CD4-positive, alpha-beta T cell (primary cell): ENCODE measurements at regions not wholly inside any gene's neighbourhood (a gene's known extent, or its start where the extent isn't known, plus 50 kb on each side); places are given as distances from the start of the nearest gene placed in this dataset.

ENCODE experiments used
- ATAC-seq: fragments of 200-7000 bp; cut with Tn5 transposase; one replicate; pipeline ENCODE4 v1.10.0; 2022; ENCODE audit warnings: mild to moderate bottlenecking; ENCODE audit not compliant: poor library complexity
- CTCF ChIA-PET: fragments of 350-600 bp; sonication (Branson Sonifier 250); formaldehyde crosslinking; loops from one replicate; lab custom pipeline; 2021; ENCODE audit warnings: antibody characterized with exemption, inconsistent platforms; lab: Charles Lee
- POLR2A ChIA-PET: fragments of 350-600 bp; sonication (Branson Sonifier 250); formaldehyde crosslinking; loops from one replicate; lab custom pipeline; 2021; ENCODE audit warnings: antibody characterized with exemption, inconsistent platforms; lab: Charles Lee
- DNase-seq, 14 experiments: peaks; one replicate each; pipeline ENCODE4 v3.0.0-alpha.2; 2013 to 2020; ENCODE audit warnings: mixed read lengths in 2 of 14
- H3K27ac ChIP-seq, 2 donors: one replicate each; pipeline versions ENCODE4 v1.5.1 to v1.7.0; 2013; ENCODE audit warnings: low read length in 2 of 2, low read depth in 1 of 2, mild to moderate bottlenecking in 1 of 2
- H3K27me3 ChIP-seq, 2 experiments: 1 replicate in 1 of 2; 2 replicates in 1 of 2; pipeline versions ENCODE4 v1.6.1 to v1.7.0; 2013; ENCODE audit warnings: low read length in 2 of 2, control low read depth in 1 of 2, mild to moderate bottlenecking in 1 of 2, moderate library complexity in 1 of 2; ENCODE audit not compliant: insufficient read depth in 2 of 2, control insufficient read depth in 1 of 2
- H3K36me3 ChIP-seq: one replicate; pipeline ENCODE4 v1.6.1; 2013; ENCODE audit warnings: low read length, control low read depth; ENCODE audit not compliant: insufficient read depth
- H3K4me1 ChIP-seq: one replicate; pipeline ENCODE4 v1.6.1; 2013; ENCODE audit warnings: low read length, control low read depth; ENCODE audit not compliant: insufficient read depth
- H3K4me3 ChIP-seq: one replicate; pipeline ENCODE4 v1.5.1; 2013; ENCODE audit warnings: mild to moderate bottlenecking, low read length, moderate library complexity
- H3K9me3 ChIP-seq, 2 experiments: 1 replicate in 1 of 2; 2 replicates in 1 of 2; pipeline versions ENCODE4 v1.6.1 to v1.7.0; 2013; ENCODE audit warnings: low read length in 2 of 2, mild to moderate bottlenecking in 2 of 2, control low read depth in 1 of 2, moderate library complexity in 1 of 2; ENCODE audit not compliant: control insufficient read depth in 1 of 2, insufficient read depth in 1 of 2
- H3K27ac Mint-ChIP-seq: one replicate; pipeline ENCODE4 v1.8.0; 2020; ENCODE audit warnings: mixed read lengths
- H3K27me3 Mint-ChIP-seq: one replicate; pipeline ENCODE4 v1.8.0; 2021; ENCODE audit warnings: mixed read lengths
- H3K36me3 Mint-ChIP-seq: one replicate; pipeline ENCODE4 v1.8.0; 2021; ENCODE audit warnings: low read depth, mixed read lengths
- H3K4me1 Mint-ChIP-seq: one replicate; pipeline ENCODE4 v1.8.0; 2021; ENCODE audit warnings: low read depth, mixed read lengths
- H3K4me3 Mint-ChIP-seq: one replicate; pipeline ENCODE4 v1.8.0; 2020; ENCODE audit warnings: mild to moderate bottlenecking, mixed read lengths
- H3K9me3 Mint-ChIP-seq: one replicate; pipeline ENCODE4 v1.8.0; 2020; ENCODE audit warnings: mixed read lengths
- CTCF ChIP-seq: fragments of 200-600 bp; IDR thresholded peaks from one replicate; pipeline ENCODE4 v1.8.0; 2022; ENCODE audit warnings: antibody characterized with exemption, mild to moderate bottlenecking
- intact Hi-C, 2 experiments: fragments of 100-400 bp; cut with DNase I in 1 of 2; cut with micrococcal nuclease in 1 of 2; formaldehyde crosslinking; loops; one replicate each; pipeline versions ENCODE4 v1.15.1 to v1.9.0; 2023 to 2025; cut with DNase I, micrococcal nuclease

GRCh38 chr7:95863-96260 is 96.5 kb upstream of the FAM20C start:
- Histone ChIP-seq H3K4me3 (no peak overlapping the region), H3K27me3 (peaks cover 0 to 3% of the 10 kb centered on the region in 2 experiments), H3K4me1 (no peaks in the 10 kb centered on the region), H3K27ac (no peak overlapping the region), H3K36me3 (no peaks in the 10 kb centered on the region), H3K9me3 (peaks cover 4 to 7% of the 10 kb centered on the region in 2 experiments)
- no peak overlapping the region for H3K27ac Mint-ChIP-seq
- TF ChIP-seq CTCF, result no peak
- no peaks in the 10 kb centered on the region for H3K36me3 Mint-ChIP-seq
- CTCF ChIA-PET, result no interaction called here
- POLR2A ChIA-PET, result no interaction called here
- H3K27me3 Mint-ChIP-seq, result no peaks in the 10 kb centered on the region
- no peak overlapping the region for H3K4me3 Mint-ChIP-seq
- intact Hi-C loops, result no loop called here
- DNase-seq (no peak), ATAC-seq (no peak)
- no peaks in the 10 kb centered on the region for H3K9me3 Mint-ChIP-seq
- H3K4me1 Mint-ChIP-seq, result peaks cover under 1% of the 10 kb centered on the region

GRCh38 chr7:96861-97260 is 95.5 kb upstream of the FAM20C start:
- ATAC-seq (no peak), DNase-seq (no peak)
- CTCF ChIA-PET, result no interaction called here
- POLR2A ChIA-PET, result no interaction called here
- H3K27ac ChIP-seq, result no peak overlapping the region
- TF ChIP-seq CTCF, result no peak
- Mint-ChIP-seq H3K36me3 (no peaks in the 10 kb centered on the region), H3K27me3 (no peaks in the 10 kb centered on the region), H3K9me3 (no peaks in the 10 kb centered on the region), H3K4me1 (no peaks in the 10 kb centered on the region), H3K27ac (no peak overlapping the region), H3K4me3 (no peak overlapping the region)
- no peaks in the 10 kb centered on the region for H3K36me3 ChIP-seq
- peaks cover 3% of the 10 kb centered on the region for H3K4me1 ChIP-seq
- peaks cover 0 to 3% of the 10 kb centered on the region in 2 experiments for H3K27me3 ChIP-seq
- no peak overlapping the region for H3K4me3 ChIP-seq
- peaks cover 7 to 14% of the 10 kb centered on the region in 2 experiments for H3K9me3 ChIP-seq
- intact Hi-C loops, result no loop called here

GRCh38 chr7:97310-97841 is 95.0 kb upstream of the FAM20C start:
- H3K4me3 Mint-ChIP-seq, result no peak overlapping the region
- Histone ChIP-seq H3K27ac (no peak overlapping the region), H3K4me3 (no peak overlapping the region), H3K27me3 (peaks cover 0 to 3% of the 10 kb centered on the region in 2 experiments), H3K36me3 (no peaks in the 10 kb centered on the region), H3K4me1 (peaks cover 8% of the 10 kb centered on the region), H3K9me3 (peaks cover 7 to 19% of the 10 kb centered on the region in 2 experiments)
- H3K4me1 Mint-ChIP-seq, result peaks cover under 1% of the 10 kb centered on the region
- intact Hi-C loops, result no loop called here
- H3K9me3 Mint-ChIP-seq, result no peaks in the 10 kb centered on the region
- H3K36me3 Mint-ChIP-seq, result no peaks in the 10 kb centered on the region
- no peak for TF ChIP-seq CTCF
- CTCF ChIA-PET, result no interaction called here
- H3K27me3 Mint-ChIP-seq, result no peaks in the 10 kb centered on the region
- DNase-seq (no peak), ATAC-seq (no peak)
- POLR2A ChIA-PET, result no interaction called here
- no peak overlapping the region for H3K27ac Mint-ChIP-seq
